Sigmoid colon (tissue), 4 donors: ENCODE measurements at regions not wholly inside any gene's neighbourhood (a gene's known extent, or its start where the extent isn't known, plus 50 kb on each side); places are given as distances from the start of the nearest gene placed in this dataset.

Experiments
- CTCF ChIP-seq, 4 experiments: fragments of 450-650 bp in 3 of 4; fragments of 200-600 bp in 1 of 4; IDR thresholded peaks; one replicate each; pipeline ENCODE4 v1.5.1; 2016 to 2019; ENCODE audit warnings: antibody characterized with exemption in 4 of 4, mild to moderate bottlenecking in 3 of 4, moderate library complexity in 2 of 4
- POLR2A ChIP-seq, 2 donors: fragments of 450-650 bp; IDR thresholded peaks; one replicate each; pipeline ENCODE4 v1.6.1; 2016; ENCODE audit warnings: antibody characterized with exemption in 2 of 2, mild to moderate bottlenecking in 2 of 2, moderate library complexity in 2 of 2
- POLR2AphosphoS5 ChIP-seq, 4 donors: sonication (generic); formaldehyde crosslinking; IDR thresholded peaks; one replicate each; pipeline ENCODE4 v1.6.1; 2017; ENCODE audit warnings: antibody characterized with exemption in 4 of 4

DNA sequence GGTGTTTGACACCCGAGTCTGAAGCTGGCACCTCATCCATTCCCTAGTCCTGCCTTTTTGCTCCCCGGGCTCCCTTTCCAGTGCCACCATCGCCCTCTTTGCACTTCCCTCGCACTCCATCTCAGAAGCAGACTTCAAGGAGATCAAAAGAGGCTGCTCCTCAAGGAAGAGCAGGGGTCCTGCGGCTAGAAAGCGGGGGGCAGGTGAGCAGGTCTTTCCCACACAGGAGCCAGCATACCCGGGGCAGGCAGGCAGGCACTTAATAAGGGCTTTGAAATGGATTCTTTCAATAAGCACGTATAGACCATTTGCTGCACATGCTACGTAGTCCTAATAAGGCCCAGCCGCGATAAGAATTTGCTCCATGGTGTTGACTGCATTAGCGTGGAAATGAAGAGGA, 125.9 kb upstream of the PROX1 start:
- TF ChIP-seq CTCF (IDR thresholded peaks at IDR 0.05), result no peak
- no peak for TF ChIP-seq POLR2AphosphoS5 (IDR thresholded peaks at IDR 0.05)
- no peak for TF ChIP-seq POLR2A (IDR thresholded peaks at IDR 0.05)
